ENCODE measurements at regions not wholly inside any gene's neighbourhood (a gene's known extent, or its start where the extent isn't known, plus 50 kb on each side); places are given as distances from the start of the nearest gene placed in this dataset.

DNA sequence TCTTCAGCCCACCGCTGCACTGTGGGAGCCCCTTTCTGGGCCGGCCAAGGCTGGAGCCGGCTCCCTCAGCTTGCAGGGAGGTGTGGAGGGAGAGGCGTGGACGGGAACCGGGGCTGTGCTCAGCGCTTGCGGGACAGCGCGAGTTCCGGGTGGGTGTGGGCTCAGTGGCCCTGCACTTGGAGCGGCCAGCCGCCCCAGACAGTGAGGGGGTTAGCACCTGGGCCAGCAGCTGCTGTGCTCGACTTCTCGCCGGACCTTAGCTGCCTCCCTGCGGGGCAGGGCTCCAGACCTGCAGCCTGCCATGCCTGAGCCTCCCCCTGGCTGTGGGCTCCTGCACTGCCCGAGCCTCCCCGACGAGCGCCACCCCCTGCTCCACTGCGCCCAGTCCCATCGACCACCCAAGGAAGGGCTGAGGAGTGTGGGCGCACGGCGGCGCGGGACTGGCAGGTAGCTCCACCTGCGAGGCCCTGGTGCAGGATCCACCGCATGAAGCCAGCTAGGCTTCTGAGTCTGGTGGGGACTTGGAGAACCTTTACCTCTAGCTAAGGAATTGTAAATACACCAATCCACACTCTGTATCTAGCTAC is 92.9 kb upstream of the MAST4 start:
- DNase-seq: no peak

DNA sequence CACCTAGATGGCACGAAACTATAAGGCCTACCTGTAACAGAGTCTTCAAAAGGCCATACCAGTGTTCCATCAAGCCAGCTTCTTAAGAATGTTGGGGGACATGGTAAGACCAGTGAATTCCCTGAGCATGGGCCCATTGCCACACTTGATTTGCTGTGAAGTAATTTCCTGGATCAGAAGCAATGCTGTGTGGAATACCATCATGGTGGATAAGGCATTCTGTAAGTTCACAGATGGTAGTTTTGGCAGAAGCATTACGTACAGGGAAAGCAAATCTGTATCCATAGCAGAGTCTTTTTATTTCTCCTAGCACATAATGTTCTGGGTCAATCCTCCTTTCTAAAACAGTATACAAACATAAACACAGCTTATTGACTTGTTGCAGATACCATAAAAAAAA is 89.1 kb upstream of the MAST4 start:
- no peak for DNase-seq

DNA sequence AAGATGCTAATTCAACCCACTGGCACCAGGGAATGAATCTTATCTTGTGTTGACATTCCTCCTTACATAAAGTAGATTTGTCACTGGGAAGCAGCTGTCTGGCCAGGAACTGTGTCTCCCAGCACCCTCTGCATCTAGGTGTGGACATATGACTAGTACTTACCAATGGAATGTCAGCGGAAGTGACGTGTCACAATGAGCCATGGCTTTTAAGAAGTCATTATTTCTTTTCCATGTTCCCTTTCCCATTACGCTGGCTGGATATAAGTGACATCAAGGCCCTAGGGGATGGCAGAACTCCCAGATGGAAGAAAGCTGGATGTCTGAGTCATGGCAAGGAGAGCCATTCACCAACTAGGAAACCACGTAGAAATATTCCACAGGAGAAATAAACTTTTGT is 84.7 kb upstream of the MAST4 start:
- DNase-seq: no peak

DNA sequence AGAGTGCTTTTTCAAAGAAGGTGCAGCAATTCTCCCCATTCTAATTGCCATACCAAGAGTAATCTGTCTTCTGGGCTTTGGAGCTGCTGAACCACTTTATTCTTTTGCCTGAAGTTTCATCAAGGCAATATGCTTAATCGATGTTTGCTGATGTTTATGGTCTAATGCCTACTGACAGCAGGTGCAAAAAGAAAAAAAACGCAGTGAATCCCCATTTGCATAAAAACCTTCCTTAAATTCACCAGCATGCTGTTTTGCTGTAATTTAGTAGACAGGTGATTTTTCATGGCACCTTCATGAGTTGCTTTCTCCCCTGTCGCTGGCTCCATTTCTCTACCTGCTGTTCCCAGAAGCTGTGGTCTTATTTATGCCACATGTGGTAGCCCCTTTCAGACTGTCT is 83.1 kb upstream of the MAST4 start:
- no peak for DNase-seq

DNA sequence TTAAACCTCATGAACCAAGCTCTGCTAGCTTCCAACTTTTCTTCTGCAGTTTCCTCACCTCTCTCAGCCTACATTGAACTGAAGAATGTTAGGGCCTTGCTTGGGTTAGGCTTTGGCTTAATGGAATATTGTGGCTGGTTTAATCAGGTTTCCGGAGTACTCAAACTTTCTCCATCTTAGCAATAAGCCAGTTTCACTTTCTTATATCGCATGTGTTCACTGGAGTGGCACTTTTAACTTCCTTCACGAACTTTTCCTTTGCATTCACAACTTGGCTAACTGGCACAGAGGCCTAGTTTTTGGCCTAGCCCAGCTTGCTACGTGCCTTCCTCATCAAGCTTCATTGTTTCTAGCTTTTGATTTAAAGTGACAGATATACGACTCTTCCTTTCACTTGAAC is 81.0 kb upstream of the MAST4 start:
- DNase-seq: no peak

DNA sequence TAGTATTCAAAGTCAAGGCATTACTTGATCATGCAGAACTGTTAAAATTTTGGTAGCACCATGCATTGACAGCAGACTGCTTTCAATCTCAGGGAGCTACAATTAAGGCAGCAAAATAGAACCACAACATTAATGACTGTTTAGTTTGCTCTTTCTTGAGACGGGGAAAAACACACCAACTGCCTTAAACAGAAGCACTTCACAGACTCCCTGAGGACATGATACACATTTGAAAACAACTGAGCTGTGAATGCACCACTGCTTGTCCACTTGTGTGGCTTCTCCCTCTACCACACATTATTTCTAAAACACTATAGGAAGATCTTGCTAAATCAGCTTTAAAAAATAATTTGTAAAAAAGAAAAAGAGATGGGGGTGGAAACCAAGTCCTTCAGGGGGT is 79.6 kb upstream of the MAST4 start:
- DNase-seq: no peak

DNA sequence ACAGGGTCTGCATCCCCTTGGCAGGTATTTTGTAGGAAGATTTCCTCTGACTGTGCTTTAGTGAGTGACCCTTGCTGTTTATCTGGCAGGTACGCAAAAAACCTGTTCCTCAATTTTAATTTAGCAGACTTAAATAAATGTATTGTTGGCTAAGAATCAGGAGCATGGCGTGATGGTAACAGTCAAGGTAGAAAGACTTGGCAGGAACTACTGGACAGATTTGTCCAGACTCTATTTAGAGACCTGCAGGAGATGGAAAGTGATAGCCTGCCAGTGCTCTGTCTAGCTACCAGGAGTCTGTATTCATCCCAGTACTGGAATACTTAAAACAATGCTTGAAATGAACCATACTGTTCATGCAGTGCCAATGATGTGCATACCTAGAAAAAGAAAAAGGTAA is 78.8 kb upstream of the MAST4 start:
- DNase-seq: no peak

DNA sequence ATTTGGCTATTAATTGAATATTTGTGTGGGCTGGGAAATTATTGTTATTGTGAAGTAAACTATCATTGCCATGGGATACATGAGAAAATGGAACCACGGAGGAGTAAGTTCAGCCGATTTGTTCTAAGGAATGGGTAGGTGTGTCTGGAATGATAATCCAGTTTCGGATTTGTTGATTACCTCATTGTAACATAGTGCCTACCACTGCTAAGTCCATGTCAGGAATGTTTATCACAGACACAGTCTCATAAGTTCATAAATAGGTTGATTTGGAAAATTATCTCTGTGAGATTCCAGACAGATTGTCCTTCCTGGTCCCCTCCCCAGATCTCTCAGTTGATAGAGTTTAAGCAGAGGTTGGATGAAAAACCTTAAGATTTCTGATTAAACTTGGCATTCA is 78.1 kb upstream of the MAST4 start:
- no peak for DNase-seq

DNA sequence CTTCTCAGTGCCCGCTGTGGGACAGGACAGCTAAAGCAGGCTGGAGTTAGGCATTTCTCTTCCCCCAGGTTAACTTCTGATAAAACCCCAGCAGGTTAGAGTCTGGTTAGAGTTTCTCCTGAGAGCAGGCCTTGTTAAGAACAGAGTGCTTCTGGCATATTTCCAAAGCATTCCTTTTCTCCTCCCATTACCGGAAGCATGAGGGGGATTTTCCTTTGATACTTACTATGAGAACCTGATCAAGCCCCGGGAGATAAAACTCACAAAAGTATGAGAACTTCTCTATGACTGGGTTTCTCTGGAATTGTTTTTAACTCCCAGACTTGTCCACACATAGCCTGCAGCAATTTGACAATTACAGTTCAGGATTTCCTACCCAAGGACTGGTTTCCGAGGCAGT is 77.4 kb upstream of the MAST4 start:
- no peak for DNase-seq

DNA sequence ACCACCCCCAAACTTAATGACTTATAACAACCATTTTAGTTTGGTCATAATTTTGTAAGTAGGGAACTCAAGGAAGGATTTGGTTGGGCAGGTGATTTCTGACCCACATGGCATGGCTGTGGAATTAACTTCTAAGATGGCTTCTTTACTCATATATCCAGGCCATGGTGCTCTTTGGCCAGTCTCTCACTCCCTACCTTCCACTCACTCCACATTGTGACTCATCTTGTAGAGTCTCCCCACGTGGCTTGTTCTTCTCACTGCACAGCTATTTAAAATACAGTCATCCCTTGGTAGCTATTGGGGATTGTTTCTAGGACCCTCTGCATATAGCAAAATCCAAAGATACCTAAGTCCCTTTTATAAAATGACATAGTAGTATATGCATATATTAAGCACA is 76.6 kb upstream of the MAST4 start:
- DNase-seq: no peak

DNA sequence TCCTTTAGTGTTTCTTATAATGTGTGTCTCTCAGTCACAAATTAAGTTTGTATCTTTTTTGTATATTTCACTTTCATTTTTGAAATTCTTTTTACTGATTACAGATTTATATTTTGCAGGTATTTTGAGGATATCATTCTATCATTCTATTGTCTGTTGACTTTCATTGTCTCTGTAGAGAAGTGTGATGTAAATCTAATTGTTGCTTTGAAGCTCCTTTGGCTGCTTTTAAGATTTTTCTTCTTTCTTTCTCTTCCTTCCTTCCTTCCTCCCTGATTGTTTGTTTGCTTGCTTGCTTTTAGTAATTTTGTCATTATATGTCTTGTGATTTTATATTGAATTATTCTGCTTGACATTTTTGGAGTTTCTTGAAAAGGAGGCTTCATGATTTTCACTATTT is 75.3 kb upstream of the MAST4 start:
- no peak for DNase-seq

DNA sequence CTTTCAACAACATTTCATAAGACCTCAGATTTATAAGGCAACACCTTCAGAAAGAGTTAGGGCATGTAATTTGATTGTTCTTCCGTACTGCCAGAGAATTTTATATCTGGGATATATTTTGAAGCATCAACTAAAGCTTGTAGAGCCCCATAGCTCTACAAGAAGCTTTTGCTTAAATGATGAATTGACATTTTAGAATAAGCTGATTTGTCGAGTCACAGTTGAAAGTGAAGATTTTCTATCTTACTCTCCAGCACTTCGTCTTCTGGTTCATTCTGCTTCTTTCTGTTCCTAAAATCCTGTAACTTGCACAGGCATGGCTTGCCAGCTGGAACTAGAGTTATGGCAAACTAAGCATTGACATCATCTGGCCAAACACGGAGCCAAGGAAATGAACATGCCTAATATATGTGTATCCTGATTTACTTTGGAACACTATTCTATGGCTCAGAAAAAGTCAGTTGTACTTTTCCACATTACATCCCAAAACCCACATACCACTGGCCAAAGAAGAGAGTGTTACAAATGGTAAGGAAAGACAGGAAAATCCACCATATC is 68.6 kb upstream of the MAST4 start:
- DNase-seq: no peak

DNA sequence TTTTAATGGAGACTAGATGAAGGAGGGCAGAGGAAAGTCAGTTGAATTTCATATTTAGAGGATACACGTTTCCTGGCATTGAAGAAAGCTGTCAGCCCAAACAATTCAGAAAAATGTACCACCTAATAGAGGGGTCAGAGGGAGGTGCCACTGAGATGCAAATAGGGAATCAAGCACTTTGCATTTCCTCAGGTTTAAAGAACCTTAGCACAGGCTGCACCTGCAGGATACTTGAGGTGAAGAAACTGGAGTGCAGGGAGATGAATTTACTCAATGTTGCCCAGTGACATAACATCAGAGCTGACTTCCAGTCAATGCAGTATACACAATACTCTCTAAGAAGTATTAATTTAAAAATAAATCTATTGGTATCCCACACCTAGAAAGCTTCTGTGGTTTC is 67.0 kb upstream of the MAST4 start:
- DNase-seq: no peak

DNA sequence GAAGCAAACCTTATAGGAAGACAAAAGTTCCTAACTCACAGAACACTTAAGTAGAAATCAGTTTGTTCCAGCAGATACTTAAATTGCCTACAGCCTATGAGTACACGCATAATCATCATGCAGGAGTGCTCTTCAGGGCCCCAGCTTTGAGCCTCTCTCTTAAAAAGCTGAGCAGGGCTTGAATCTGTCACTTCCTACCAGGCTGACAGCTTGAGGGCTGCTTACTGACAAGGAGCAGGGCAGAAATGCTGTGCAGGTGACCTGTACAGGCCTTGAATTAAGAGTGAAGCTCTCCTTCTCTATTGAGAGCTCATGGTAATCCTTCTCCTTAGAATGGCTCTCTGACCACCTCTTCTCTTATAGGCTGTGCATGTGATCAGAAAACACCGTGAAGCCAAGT is 66.5 kb upstream of the MAST4 start:
- DNase-seq: no peak

DNA sequence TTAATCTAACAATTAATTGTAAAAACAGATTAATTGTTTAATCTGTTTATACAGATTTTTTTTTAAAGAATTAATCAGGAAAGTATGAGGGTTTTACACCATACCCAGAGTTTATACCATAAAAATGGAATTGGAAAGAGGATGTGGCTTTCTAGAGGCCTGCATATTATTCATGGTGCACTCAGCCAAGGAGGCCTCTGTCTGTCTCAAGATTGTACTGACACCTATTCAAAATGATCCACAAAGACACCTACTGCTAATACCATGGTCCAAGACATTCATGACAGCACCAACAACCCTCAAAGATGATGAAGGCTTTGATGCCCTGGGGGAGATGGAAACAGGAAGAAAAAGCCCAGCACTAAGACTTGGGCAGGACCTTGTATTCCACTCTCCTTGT is 58.1 kb upstream of the MAST4 start:
- DNase-seq: no peak

DNA sequence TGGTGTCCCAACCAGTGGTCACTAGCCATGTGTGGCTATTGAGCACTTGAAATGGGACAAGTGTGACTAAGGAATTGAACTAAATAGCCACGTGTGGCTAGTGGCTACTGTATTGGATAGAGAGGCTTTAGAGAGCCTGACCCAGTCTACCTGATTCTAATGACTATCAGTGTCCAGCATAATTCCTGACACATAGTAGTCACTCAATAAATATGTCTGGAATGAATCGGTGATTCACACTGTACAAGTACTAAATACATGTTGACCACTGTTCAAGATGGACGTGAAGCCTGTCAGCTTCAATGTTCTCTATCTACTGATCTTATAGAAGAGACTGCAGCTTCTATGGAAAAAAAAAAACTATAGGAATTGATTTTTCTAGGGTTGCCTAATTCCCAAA is 57.7 kb upstream of the MAST4 start:
- DNase-seq: no peak

DNA sequence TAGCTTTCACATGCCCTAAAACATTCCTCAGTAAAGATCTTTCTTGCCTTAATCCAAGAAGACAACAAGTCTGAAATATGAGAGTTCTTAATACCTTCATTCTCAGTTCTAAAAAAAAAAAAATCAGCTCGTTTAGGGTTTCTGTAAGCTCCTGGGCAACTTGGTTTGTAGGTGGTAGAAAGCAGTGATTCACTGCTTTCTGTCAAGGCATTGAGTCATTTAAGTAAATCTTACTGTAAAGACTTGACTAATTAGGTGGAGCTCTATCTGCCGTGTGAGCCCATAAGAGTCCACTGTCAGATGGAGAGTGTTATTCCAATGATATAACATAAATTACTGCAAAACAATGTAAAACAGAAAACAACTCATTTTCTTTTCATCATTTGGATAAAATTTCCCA is 56.1 kb upstream of the MAST4 start:
- DNase-seq: no peak

DNA sequence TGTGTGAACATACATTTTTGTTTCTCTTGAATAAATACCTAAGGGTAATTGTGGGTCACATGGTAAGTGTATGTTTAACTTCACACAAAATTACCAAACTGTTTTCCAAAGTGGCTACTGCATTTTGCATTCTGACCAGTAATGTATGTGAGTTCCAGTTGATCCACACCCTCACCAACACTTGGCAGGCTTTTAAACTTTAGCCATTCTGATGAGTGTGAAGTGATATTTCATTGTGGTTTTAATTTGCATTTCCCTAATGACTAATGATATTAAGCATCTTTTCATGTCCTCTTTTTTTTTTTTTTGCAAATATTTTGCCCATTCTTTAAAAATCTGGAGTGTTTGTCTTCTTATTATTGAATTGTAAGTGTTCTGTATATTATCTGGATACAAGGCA is 53.5 kb upstream of the MAST4 start:
- DNase-seq: no peak

All from CD4-positive, alpha-beta T cell treated with Interleukin-6 for 4 hours (primary cell).